ENCODE measurements at regions not wholly inside any gene's neighbourhood (a gene's known extent, or its start where the extent isn't known, plus 50 kb on each side); places are given as distances from the start of the nearest gene placed in this dataset.
A peak's percentile ranks its signal among the peaks of the same experiment; 100 is the strongest.
"Not testable (repeated sequence)": the region's sequence is repeated elsewhere in the genome, so short reads cannot be mapped to it uniquely, and the experiment has no call there.

DNA sequence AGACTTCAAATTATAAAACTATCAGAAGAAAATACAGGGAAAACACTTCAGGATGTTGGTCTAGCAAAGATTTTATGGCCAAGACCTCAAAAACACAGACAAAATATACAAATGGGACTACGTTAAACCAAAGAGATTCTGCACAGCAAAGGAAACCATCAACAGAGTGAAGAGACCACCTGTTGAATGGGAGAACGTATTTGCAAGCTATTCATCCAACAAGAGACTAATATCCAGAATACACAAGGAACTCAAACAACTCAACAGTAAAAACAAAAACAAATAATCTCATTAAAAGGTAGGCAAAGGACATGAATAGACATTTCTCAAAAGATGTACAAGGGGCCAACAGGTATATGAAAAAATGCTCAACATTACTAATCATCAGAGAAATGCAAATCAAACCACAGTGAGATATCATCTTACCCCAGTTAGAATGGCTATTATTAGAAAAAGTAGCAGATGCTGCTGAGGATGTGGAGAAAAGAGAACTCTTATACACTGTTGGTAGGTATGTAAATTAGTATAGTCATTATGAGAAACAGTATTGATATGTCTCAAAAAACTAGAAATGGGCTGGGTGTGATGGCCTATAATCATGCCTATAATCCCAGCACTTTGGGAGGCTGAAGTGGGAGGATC is 112.6 kb downstream of the LRIG2 start:
- no peak for DNase-seq (ENCODE audit: low spot score)

DNA sequence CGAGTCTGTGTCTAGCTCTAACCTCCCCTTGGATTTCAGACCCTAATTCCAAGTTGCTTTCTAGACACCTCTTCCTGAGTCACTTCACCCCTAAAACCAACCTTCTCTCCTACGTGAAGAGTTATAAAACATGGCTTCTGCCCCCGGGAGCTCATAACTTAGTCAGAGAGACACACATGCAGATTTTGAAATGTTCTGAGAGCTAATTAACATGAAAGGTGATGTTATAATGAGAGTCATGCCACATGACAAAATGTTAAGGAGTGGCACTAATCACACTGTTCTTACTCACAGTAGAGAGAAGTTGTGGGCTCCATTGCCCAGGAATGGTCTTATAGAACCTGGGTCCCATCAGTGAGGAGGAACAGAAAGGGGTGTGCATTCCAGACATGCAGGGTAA is 117.1 kb downstream of the LRIG2 start:
- no peak for DNase-seq (ENCODE audit: low spot score)

DNA sequence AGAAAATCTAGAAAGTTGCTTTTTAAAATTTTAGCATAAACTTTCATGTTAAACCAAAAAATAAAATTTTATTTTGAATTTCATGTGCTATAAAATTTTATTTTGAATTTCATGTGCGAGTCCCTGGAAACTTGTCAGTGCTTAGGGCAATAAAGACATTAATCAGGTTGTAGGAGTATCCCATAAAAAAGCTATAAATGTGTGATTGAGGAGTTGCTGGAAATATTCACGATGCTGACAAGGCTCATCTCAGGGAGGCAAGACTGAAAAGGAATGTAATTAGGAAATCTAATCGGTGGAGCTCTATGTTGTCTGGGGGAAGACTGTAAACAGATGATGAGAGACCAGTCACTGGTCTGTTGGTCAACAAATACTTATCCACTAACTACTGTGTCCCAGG is 117.9 kb downstream of the LRIG2 start:
- DNase-seq (ENCODE audit: low spot score) = no peak

DNA sequence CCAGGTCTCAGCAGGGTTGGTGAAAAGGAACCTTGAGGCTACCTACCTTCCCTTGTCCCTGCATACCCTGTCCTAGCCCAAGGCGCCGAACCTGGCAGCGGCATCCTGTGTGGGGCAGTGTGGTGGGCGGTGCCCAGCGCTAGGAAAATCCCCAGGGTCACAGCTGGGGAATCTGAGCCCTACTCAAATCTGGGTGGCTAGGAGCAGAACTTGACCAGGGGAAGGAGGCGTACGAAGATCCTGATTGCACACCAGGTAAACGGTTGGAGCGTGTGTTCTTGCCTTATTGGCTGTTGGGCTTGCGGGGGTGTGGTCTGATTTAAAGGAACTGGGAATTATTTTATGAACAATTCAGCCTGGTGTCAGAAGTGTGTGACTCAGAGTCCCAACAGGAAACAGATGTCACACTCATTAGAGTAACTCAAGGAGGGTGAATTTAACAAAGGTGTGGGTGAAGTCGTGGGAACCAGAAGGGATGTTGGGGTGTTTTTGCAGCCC is 118.6 kb downstream of the LRIG2 start:
- peak; percentile 60 for DNase-seq (ENCODE audit: low spot score)

DNA sequence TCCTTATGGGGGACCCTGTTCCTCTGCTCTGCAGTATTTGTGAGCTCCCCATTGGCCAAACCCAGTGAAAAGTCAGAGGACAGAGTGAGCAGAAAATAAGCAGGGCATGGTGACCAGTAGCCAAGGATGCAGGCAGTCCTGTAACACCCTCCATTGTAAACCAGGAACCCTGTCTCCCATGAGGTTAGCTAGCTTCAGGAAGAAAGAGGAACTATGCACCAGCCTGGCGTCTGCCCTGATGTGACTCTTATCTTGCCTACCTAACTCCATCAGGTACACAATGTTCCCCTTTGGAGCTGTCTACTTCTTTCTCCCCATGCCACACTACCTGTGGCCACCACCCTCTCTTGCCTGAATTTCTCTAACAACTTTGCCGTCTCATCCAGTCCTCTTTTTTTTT is 119.2 kb downstream of the LRIG2 start:
- no peak for DNase-seq (ENCODE audit: low spot score)

DNA sequence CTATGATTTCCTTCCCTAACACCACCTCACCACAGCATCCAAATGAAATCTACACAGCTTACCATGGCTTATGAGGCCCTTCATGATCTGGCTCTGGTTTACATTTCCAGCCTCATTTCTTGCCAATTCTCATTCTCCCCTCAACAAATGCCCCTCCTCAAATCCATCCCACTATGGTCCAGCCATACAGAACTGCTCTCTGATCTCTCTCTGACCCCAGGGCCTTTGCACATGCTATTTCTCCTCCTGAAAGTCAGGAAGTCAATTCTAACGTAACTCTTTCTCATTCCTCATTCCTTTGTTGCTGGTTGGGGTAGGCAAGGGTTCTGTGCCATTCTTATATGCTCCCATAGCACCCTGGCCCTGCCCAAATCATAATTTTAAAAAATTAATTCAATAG is 120.0 kb downstream of the LRIG2 start:
- DNase-seq (ENCODE audit: low spot score) = no peak

DNA sequence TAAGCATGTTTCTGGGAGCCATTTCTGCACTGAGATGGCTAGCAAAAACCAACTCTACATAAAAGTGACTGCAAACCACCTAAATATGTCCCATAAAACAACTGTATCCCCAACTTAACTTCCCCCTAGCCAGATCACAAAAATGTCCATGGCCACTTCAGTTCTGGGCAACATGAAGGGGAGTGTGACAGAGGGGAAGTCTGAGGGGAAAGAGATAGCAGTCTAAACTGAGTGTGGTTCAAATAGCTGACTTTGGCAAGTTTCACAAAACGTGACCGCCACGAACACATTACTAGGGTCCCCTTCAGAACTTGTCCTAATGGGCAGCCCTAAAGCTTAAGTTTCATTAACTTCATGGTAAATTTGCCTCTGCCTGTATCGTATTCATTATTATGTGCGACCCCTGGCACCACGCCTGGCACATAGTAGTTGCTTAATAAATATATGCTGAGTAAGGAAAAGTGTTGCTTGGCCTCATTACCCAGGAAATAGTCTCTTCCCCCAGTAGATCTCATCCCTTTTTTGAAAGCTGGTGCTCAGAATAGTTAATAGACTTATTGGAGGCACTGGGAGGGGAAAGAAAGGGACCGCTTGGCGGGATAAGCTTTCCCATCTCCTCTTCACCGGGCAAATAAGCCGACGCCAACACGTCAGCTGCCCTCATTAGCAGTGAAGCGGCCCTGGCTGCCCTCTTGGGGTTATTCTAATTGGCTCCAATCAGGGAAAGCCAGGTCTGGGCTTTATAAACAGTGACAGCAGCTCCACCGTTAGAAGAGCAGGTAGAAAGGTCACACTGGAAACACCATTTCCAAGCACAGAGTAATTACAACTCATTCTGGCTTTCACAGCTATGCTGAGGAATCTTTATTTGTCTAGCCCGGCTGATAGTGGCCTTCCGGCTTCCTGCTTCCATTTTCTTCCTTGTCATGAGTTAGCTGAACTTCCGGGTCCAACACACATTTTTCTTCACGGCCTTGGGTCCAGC is 122.1 kb downstream of the LRIG2 start:
- no peak for DNase-seq (ENCODE audit: low spot score)

DNA sequence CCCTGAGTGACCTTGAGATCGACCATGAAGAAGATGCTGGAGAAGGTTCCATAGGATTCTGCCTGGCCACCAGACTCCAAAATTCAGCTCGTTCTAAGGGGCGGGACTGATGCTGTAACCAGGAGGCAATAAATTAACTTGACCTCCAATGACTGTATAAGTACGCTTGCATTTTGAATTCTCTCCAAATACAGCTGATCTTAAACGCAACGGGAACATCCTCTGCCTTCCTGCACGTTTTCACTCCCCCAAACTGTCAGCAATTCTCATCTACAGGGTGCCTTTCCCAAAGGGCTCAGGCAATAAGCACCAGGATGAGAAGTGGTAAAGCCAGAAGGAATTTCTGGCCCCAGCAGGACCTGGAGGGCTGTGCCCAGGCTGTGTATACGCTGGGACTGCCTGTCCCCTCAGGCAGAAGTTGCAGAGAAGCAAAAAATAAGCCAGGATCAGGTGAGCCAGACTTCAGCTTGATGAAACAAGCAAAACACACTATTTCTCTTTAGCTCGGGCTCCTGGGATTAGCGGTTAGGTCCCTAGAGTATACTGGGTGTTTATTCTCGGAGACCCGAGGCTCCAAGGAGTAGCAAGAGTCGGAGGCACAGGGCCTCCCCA is 124.8 kb downstream of the LRIG2 start:
- DNase-seq (ENCODE audit: low spot score) = no peak

DNA sequence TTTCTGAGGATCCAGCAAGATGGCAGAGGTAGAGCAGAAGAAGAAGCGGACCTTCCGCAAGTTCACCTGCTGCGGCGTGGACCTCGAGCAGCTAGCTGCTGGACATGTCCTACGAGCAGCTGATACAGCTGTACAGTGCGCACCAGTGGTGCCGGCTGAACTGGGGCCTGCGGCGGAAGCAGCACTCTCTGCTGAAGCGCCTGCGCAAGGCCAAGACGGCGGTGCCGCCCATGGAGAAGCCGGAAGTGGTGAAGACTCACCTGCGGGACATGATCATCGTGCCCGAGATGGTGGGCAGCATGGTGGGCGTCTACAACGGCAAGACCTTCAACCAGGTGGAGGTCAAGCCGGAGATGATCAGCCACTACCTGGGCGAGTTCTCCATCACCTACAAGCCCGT is 125.8 kb downstream of the LRIG2 start:
- no peak for DNase-seq (ENCODE audit: low spot score)

DNA sequence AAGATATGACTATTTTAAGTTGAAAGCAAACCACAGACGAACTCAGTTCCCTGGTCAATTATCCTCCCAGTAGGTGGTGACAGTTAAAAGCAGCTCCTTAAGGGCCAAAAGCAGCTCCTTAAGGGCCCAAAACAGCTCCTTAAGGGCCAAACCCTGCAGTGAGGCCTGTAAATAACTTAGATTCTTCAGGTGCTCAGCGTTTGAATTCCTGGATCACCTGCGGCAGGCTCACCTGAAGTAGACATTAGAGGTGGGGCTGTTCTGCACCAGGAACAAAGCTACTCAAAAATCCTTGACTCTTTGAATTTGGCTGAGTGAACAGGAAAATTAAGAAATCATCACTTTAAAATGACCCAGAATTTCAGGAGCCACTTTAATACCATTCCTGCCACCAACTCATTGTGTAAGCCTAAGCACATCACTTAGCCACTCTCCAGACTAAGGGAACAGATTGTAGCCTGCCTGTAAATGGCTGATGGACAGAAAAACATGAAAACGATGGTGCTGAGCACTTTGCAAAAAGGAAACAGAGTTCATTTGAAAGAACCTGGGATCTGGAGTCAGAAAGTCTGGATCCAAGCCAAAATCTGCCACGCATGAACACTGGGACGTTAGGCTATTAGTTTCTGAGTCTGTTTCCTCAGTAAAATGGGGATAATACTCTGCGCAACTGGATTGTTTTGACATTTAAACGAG is 126.9 kb downstream of the LRIG2 start:
- DNase-seq (ENCODE audit: low spot score) = no peak

DNA sequence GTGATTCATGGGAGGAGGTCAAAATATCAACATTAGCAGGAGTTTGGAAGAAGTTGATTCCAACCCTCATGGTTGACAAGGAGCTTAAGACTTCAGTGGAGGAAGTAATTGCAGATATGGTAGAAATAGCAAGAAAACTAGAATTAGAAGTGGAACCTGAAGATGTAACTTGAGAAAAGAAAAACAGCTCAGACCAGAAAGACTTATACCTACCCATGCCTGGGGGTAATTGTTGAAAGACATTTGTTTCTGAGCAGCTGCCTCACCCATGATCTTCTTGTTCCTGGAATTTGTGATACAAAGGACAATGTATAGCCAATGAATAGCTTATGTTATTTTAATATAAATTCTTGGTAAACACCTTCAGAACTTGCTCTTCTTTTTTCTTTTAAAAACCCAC is 128.6 kb downstream of the LRIG2 start:
- no peak for DNase-seq (ENCODE audit: low spot score)

DNA sequence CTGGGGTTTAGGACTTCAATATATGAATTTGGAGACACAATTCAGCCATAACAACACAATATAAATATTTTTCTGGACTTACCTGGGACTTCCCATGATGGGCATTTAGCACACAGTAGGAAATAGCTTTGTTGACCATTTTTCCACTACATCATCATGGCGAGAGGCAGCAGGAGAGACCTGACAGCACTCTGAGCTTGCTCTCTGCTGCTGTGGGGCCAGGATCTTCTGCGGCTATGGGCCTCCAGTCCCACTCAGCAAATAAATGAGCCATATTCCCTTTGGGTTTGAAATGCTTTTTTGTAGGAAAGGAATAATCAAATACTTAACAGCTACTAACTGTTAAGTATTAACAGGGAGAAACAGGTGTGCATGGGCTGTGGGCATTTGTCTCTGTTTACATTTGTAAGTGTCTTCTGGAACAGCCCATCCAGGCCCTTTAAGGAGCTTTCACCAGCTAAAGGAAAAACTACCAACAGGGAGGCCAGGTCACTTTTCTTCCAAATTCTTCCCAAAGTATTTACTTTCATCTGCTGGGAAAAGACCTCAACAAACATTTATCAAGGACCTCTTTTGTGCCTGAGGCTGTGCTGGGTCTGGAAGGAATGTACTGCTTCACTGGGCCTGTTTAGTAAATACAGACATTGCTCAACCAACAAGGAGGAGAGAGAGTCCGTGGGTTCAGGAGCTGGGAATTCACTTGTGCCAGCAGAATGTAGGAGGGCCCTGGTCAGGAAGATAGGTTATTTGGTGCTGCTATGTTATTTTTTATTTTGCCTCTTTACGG is 133.2 kb downstream of the LRIG2 start:
- no peak for DNase-seq (ENCODE audit: low spot score)

DNA sequence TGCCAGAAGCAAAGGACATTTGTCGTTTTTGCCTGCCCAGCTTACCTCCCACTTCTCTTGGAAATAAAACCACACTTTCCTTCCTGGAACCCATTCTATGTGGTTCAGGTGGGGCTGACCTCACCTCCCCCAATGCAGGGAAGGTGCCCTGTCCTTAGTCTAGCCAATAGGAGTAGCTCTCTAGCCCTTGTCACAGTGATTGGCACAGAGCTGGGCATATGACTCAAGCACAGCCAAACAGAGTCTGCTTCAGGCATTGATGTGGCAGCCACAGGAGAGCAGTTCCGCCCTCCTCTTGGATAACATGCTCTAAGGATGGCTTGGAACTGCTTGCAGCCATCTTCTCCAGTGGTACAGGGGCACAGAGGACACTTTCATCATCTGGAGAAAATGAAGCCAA is 134.0 kb downstream of the LRIG2 start:
- DNase-seq (ENCODE audit: low spot score) = no peak

DNA sequence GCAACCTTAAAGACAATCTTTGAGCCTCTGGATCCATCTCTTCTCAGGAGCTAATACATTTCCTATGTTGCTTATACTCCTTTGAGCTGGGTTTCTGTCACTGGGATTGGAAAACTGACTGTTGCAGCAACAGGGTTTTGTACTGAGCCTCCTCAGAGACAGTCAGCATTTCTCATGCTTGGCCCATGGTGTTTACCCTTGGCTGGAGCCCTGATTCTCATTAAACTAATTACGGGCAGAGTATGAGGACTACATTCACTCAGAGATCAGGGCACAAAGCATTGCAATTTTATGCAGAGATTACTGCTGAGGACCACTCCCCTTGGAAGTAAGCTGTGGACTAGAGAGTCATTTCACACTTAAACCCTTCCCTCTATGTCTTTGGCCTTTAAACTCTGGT is 134.5 kb downstream of the LRIG2 start:
- DNase-seq (ENCODE audit: low spot score) = no peak

DNA sequence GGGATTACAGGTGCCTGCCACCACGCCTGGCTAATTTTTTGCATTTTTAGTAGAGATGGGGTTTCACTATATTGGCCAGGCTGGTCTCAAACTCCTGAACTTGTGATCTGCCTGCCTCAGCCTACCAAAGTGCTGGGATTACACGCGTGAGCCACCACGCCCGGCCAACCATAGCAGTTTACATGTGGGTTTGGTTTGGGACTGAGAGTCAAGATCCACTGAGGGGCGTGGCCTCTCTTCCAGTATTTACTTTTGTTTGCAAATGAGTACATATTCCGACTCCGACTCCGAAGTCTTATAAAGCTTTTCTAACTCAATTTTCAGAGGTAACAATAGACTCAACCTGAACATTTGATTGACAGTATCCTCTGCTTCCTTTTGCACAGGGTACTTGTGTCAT is 135.4 kb downstream of the LRIG2 start:
- DNase-seq (ENCODE audit: low spot score) = not testable (repeated sequence)

DNA sequence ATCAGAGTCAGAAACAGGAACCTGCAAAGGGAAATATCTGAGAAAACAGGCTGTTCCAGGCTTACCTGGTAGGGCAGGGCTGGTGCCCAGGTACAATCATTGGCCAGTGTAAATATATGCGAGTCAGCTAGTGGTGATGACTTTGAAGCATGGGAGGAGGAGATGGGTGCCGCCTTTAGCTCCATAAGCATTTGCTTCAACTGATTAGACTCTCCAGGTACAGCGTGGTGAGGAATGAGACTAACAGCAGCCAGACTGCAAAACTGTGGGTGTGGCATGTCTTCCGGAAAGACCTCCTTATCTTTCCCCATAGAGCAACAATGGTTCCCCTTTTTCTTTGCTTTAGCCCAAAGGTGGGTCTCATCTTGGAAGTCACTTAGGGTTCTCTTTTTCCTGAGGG is 137.2 kb downstream of the LRIG2 start:
- DNase-seq (ENCODE audit: low spot score) = no peak

DNA sequence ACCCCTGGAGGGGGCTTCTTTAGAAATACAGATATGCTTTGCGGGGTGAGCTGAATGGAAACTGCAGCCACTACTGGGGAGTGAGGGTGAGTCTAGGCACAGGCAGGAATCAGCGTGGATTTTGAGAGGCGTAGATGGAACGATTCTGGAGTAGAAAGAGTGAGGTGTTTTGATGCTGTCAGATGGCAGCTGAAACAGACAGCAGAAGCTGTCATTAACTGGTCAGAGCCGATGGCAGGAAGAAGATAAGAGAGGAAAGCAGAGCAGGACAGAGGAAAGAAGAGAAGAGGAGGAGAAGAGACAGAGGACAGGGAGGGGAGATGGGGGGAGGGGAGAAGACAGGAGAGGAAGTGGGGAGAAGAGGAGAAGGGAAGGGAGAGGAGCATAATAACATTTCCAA is 138.5 kb downstream of the LRIG2 start:
- no peak for DNase-seq (ENCODE audit: low spot score)

DNA sequence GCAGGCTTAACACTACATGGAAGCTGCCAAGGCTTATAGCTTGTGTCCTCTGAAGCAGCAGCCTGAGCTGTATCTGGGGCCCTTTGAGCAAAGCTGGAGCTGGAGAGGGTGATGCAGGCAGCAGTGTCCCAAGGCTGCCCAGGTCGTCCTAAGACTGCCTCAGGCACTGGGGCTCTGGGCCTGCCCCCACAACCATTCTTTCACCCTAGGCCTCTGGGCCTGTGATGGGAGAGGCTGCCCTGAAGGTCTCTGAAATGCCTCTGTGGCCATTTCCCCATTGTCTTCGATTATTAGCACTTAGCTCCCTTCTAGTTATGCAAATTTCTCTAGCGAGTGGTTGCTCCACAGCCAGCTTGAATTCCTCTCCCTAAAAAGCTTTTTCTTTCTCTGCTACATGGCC is 142.0 kb downstream of the LRIG2 start:
- DNase-seq (ENCODE audit: low spot score) = no peak

DNA sequence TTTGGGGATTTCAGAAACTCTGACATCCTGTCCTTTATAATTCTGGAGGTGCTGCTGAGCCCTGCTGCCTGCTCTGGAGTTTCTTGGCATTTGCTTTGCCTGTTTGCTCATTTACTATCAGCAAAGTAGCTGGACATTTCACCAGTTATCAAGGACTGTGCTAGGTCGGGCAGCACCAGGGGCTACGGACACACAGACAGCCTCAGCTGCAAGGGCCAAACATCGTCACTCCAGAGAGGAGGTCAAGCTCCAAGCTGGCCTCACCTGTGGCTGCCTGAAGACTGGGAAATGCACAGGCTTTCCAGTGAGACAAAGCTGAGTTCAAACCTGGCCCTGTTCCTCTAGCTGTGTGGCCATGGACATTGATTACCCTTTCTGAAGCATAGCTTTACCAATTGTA is 143.7 kb downstream of the LRIG2 start:
- DNase-seq (ENCODE audit: low spot score) = no peak

DNA sequence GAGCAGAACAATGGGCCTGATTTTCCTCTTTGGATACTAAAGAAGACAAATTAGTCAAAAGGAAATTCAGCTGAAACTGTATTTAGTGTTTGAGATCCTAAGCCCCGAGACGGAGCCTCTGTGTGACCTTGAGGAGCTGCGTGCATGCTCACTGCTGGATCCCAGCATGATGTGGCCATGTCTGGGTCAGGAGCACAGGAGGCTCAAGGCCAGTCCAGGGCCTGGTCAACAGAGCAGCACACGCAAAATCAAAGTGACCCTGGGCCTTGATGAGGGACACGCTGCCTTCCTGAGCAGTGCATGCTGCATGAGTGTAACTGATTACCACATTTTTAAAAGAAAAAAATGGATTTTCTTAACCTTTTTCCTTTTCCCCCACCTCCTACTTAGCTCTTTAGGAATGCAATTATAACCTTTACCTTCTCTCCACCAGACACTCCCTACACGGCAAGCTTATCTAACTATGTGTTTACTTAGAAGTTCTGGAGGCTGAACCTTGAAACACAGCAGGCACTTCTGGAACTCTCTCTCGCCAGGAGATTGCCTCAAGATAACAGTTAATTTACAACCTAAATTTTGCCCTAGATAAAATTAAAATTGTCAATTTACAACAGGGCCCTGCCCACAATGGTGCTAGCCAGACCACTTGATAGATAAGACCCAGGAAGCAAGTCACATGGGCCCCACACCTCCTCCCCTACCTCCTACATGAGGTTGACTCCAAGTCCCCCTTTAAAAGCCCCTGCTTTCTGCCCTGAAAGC is 144.6 kb downstream of the LRIG2 start:
- no peak for DNase-seq (ENCODE audit: low spot score)

DNA sequence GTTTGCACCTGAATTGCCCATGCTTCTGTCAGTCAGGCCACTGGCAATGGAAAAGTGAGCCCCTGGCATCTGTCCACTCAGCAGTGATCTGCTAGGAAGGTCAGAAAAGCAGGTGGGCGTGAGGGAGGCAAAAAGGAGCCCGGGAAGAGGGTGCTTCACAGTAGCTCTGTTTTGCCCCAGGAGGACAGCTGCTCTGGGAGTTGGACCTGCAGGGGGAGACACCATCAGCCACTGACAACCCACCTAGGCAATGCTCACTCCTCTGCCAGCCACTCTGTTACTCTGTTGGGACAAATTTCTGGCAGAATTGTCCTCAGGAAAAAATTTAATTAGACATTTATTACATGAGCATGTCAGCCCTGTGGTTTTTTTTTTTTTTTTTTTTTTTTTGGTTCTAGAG is 146.4 kb downstream of the LRIG2 start:
- no peak for DNase-seq (ENCODE audit: low spot score)

All from A172 (cell line).